Activated T-helper 2 cell treated with anti-CD3 and anti-CD28 coated beads, Interferon-gamma antibody, Interleukin-2, Interleukin-4, amounts not matched to agents 10 μg/mL and 5 μg/mL and 100 μg/mL, durations not matched to agents 14 hours and 24 hours and 36 hours (primary cell): ENCODE measurements at regions not wholly inside any gene's neighbourhood (a gene's known extent, or its start where the extent isn't known, plus 50 kb on each side); places are given as distances from the start of the nearest gene placed in this dataset.
"Not testable (repeated sequence)": the region's sequence is repeated elsewhere in the genome, so short reads cannot be mapped to it uniquely, and the experiment has no call there.

Source experiments
- DNase-seq: peaks from one replicate; pipeline ENCODE4 v3.0.0; 2021; ENCODE audit warnings: low spot score
- H3K27ac Mint-ChIP-seq: one replicate; pipeline ENCODE4 v1.8.0; 2021; ENCODE audit warnings: mixed read lengths
- H3K27me3 Mint-ChIP-seq: one replicate; pipeline ENCODE4 v1.8.0; 2021; ENCODE audit warnings: low read depth, mixed read lengths
- H3K36me3 Mint-ChIP-seq: one replicate; pipeline ENCODE4 v1.8.0; 2021; ENCODE audit warnings: low read depth, mixed read lengths
- H3K4me1 Mint-ChIP-seq: one replicate; pipeline ENCODE4 v1.8.0; 2021; ENCODE audit warnings: low read depth, mixed read lengths
- H3K4me3 Mint-ChIP-seq: one replicate; pipeline ENCODE4 v1.8.0; 2021; ENCODE audit warnings: low read depth, mild to moderate bottlenecking, moderate library complexity, mixed read lengths
- H3K9me3 Mint-ChIP-seq: one replicate; pipeline ENCODE4 v1.8.0; 2021; ENCODE audit warnings: mixed read lengths
- intact Hi-C: fragments of 100-400 bp; cut with micrococcal nuclease; formaldehyde crosslinking; loops from one replicate; pipeline ENCODE4 v1.15.1; 2023

DNA sequence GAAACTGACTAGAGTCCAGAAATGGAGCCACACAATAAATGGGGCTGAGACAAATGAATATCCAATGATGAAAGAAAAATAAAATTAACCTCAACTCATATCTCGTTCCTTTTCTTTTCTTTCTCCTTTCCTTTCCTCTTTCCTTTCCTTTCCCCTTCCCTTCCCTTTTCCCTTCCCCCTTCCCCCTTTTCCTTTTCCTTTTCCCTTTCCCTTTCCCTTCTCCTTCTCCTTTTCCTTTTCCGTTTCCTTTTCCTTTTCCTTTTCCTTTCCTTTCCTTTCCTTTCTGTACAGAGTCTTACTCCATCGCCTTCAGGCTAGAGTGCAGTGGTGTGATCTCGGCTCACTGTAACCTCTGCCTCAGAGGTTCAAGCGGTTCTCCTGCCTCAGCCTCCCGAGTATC is 146.3 kb downstream of the RTL9 start:
- Mint-ChIP-seq H3K4me3 (no peak overlapping the region), H3K9me3 (no peaks in the 10 kb centered on the region), H3K36me3 (no peaks in the 10 kb centered on the region), H3K4me1 (no peaks in the 10 kb centered on the region), H3K27ac (no peak overlapping the region), H3K27me3 (no peaks in the 10 kb centered on the region)
- DNase-seq, result no peak
- intact Hi-C loops, result no loop called here

DNA sequence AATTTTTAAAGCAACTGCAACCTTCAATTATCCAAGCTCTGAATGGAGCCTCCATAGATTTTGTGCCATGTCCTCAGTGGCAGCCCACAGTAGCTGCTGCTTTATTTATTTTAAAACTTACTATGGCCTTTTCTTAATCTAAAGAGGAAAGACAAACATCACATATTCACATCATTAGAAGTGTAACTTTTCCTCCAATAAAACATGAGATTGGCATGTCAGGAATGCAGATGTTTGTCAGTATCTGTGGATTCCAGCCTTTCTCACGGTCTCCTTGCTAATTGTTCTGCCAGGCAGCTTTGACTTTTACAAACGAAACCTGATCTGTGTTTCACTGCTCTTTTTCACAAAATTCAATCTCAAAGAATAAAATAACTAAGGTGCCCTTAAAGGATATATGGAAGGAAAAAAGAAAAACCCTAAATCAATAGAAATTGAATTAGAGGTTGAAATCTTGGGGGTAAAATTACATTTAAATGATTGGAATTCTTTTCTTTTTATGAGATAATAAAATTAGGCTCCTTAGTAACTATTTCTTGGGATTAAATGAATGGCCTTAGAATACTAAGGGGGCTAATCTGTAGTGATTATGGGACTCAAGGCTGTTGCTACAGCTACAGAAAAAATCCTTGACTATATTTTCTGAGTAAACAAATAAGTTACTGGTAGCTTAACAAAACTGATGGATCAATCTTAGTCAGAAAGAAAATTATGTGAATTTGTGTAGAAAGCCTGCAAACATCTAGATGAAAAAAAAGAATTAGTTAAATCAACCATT is 151.3 kb downstream of the RTL9 start:
- Mint-ChIP-seq H3K4me1 (no peaks in the 10 kb centered on the region), H3K4me3 (no peak overlapping the region), H3K36me3 (no peaks in the 10 kb centered on the region), H3K9me3 (no peaks in the 10 kb centered on the region), H3K27ac (no peak overlapping the region), H3K27me3 (no peaks in the 10 kb centered on the region)
- intact Hi-C loops, result no loop called here
- no peak for DNase-seq

DNA sequence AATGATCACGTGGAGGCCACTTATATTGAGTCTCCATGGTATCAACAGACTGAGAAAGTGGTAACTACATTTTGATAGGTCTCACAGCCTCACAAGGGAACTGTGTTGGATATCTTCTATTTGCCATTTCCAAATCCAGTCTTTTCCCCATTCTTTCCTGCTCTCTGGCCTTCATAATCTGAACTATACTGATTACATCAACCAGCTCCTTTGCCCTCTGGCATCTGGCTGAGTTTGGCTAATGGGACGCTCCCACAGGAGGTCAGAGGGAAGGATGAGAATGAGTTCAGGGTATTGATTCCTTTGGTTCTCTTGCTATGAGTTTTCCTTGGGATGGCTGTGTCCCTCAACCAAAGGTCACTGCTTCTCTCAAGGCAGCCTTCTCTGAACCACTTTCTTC is 152.6 kb downstream of the RTL9 start:
- no peak for DNase-seq
- no peaks in the 10 kb centered on the region for H3K27me3 Mint-ChIP-seq
- H3K9me3 Mint-ChIP-seq, result no peaks in the 10 kb centered on the region
- H3K27ac Mint-ChIP-seq, result no peak overlapping the region
- no peak overlapping the region for H3K4me3 Mint-ChIP-seq
- intact Hi-C loops, result no loop called here
- no peaks in the 10 kb centered on the region for H3K36me3 Mint-ChIP-seq
- H3K4me1 Mint-ChIP-seq, result no peaks in the 10 kb centered on the region

DNA sequence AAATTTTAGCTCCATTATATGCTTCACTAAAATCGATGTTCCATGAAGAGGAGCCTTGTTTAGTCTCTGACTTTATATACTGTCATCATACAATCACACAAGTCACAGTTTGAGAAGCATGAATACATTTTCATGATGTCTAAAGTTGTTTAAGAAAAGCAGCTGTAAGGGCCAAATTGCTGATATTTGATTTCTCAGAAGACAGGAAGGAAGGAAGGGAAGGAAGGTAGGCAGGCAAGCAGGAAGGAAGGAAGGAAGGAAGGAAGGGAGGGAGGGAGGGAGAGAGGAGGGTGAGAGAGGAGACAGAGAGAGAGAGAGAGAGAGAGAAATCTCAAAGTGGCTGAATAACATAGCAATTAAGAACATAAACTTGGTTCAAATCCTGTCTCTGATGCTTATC is 153.7 kb downstream of the RTL9 start:
- Mint-ChIP-seq H3K27me3 (no peaks in the 10 kb centered on the region), H3K4me1 (no peaks in the 10 kb centered on the region), H3K9me3 (no peaks in the 10 kb centered on the region)

DNA sequence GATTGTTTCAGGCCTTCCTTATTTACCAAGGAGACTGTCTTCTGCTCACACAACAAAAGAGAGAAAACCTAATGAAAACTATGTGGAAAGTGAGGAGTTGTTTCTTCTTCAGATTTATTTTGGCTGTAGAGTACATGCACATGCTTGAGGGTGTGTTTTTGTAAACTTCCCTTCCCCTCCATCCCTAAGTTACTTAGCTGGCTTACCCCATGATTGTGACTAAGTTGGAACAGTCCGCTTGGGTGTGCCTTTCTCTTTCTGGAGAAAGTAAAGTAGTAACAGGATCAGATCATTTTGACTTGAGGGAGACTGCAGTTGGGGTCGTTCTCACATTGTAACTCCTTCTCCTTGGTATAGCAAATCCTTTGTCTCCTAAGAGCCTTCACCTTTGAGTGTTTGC is 155.9 kb downstream of the RTL9 start:
- Mint-ChIP-seq H3K4me1 (no peaks in the 10 kb centered on the region), H3K4me3 (no peak overlapping the region), H3K9me3 (no peaks in the 10 kb centered on the region), H3K27ac (no peak overlapping the region), H3K27me3 (no peaks in the 10 kb centered on the region), H3K36me3 (no peaks in the 10 kb centered on the region)
- intact Hi-C loops, result no loop called here
- no peak for DNase-seq

More for the DNA sequence above, 153.7 kb downstream of the RTL9 start:
- Mint-ChIP-seq H3K4me3 (no peak overlapping the region), H3K27ac (no peak overlapping the region), H3K36me3 (no peaks in the 10 kb centered on the region)
- DNase-seq, result no peak
- intact Hi-C loops, result no loop called here

DNA sequence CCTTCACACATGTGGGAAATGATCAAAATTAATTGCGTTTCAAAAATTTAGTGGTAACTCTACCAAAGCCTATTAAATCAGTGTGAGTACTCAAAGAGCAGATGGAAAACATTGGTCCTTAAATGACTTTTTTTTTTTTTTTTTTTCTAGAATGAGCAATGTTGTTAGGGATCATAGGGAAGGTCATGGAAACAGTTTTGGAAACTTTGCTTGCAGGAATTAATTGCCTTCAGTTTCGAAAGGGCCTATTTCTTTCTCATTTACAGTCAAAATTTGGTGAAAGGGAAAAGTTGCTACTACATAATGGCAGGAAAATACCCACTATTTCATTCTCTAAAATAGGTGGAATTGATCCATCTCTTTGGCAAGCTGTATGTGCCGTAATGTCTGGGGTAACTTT is 160.9 kb downstream of the RTL9 start:
- intact Hi-C loops, result no loop called here
- no peaks in the 10 kb centered on the region for H3K9me3 Mint-ChIP-seq
- H3K36me3 Mint-ChIP-seq, result no peaks in the 10 kb centered on the region
- no peak for DNase-seq
- H3K4me1 Mint-ChIP-seq, result no peaks in the 10 kb centered on the region
- no peak overlapping the region for H3K27ac Mint-ChIP-seq
- no peaks in the 10 kb centered on the region for H3K27me3 Mint-ChIP-seq
- no peak overlapping the region for H3K4me3 Mint-ChIP-seq

DNA sequence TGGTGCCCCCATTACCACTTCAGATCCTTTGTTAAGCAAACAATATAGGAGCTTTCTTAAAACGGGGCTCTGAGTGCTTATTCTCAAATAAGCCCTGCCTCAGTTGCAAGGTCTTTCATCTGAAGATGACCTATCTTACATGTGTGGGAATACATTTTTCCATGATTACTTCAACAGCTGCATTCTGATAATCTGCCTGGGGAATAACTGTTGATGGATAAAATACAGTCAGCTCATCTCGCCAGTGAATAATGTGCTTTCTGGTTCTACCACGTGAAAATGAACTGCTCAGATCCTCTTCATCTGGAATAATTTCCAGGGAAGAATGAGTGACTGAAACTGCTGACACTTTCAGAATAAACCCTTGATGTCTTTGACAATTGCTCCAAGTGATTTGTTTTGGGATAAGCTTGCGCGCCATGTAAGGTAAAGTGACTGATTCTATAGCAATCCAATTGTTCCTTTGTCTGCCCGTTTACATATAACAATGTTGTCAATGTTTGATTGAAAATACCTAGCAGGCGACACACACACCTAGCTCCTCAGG is 161.3 kb downstream of the RTL9 start:
- intact Hi-C loops, result no loop called here
- H3K4me1 Mint-ChIP-seq, result no peaks in the 10 kb centered on the region

DNA sequence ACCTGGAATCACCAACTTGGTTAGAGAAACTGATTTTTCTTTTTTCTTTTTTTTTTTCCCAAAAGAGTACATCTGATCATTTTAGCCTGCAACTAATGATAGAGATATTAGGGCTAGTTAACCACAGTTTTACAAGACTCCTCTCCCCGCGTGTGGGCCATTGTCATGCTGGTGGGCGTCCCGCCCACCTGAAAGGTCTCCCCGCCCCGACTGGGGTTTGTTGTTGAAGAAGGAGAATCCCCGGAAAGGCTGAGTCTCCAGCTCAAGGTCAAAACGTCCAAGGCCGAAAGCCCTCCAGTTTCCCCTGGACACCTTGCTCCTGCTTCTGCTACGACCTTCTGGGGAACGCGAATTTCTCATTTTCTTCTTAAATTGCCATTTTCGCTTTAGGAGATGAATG is 162.0 kb downstream of the RTL9 start:
- H3K4me3 Mint-ChIP-seq, H3K27me3 Mint-ChIP-seq, H3K9me3 Mint-ChIP-seq, intact Hi-C loops, H3K27ac Mint-ChIP-seq, DNase-seq, H3K4me1 Mint-ChIP-seq, H3K36me3 Mint-ChIP-seq: not testable (repeated sequence)

More for the DNA sequence above, 161.3 kb downstream of the RTL9 start:
- DNase-seq, result no peak
- H3K4me3 Mint-ChIP-seq, result no peak overlapping the region
- no peaks in the 10 kb centered on the region for H3K36me3 Mint-ChIP-seq
- no peaks in the 10 kb centered on the region for H3K27me3 Mint-ChIP-seq
- H3K27ac Mint-ChIP-seq, result no peak overlapping the region
- no peaks in the 10 kb centered on the region for H3K9me3 Mint-ChIP-seq

DNA sequence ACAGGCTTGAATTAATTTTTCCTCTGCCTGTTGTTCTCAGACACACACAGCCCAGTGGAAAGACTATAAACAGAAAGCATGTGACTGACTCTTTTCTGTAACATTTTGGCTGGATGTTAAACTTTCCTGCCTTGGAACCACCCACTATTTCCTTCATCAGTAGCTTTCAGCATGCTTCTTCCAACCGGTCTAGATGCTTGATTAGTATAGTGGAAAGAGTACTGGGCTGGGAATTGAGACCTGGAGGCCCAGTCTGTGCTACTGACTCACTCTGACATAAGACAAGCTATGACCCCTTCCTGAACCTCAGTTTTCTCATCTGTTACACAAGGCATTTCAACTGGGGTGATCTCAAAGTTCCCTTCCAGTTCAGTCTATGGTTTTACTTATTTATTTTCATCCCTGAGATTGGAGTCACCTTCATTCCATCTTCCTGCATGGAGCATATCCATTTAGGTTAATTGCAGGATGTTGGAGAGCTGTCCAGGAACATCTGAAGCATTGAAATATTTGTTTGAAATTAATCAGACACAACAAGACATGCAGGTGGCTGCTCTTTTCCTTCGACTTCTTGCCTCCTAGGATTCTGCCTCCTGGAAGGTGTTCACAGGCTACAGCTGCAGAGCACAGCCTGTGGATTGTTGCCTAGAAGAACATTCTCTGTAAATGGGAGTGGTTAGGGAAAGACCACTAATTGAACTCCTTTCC is 173.4 kb downstream of the RTL9 start:
- H3K36me3 Mint-ChIP-seq, result no peaks in the 10 kb centered on the region
- peaks cover 10% of the 10 kb centered on the region for H3K4me1 Mint-ChIP-seq

DNA sequence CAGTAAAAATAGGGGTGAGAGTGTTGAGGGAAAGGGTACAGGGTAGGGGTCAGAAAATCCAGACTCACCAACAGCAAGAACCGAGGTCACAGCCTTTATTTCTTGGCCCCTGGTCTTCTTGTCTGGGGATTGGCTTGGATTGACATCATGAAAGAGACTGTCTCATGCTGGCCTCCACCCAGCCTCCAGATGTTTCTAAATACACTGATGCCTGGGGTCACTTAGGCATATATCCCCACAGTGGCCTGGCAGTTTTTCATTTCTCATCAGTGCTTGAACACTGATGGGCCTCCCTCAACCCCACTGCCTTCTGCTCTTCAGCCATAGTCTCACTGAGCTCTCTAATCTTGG is 173.9 kb downstream of the RTL9 start:
- H3K9me3 Mint-ChIP-seq, result no peaks in the 10 kb centered on the region
- intact Hi-C loops, result no loop called here
- no peaks in the 10 kb centered on the region for H3K27me3 Mint-ChIP-seq
- DNase-seq, result no peak
- no peak overlapping the region for H3K4me3 Mint-ChIP-seq
- no peaks in the 10 kb centered on the region for H3K36me3 Mint-ChIP-seq
- no peak overlapping the region for H3K27ac Mint-ChIP-seq
- H3K4me1 Mint-ChIP-seq, result peaks cover 10% of the 10 kb centered on the region

More for the DNA sequence above, 173.4 kb downstream of the RTL9 start:
- Mint-ChIP-seq H3K4me3 (no peak overlapping the region), H3K27me3 (no peaks in the 10 kb centered on the region), H3K9me3 (no peaks in the 10 kb centered on the region), H3K27ac (no peak overlapping the region)
- no peak for DNase-seq
- intact Hi-C loops, result no loop called here

DNA sequence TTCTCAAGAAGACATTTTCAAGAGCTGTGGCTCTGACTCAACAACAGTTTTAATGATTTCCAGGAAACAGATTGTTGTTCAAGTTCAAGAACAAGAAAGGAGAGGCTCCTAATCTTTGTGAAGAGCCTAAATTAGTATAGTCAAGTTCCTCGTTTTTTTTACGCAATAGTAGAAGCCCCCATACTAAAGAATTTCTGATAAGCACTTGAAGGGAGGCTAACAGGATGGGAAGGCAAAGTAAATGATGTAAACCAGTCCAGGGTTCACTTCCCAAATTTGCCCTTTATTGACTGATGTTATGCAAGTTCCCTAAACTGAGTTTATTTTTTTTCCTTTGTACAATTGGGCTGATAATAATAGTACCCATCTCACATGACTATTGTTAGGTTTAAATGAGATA is 178.2 kb downstream of the RTL9 start:
- Mint-ChIP-seq H3K36me3 (no peaks in the 10 kb centered on the region), H3K27ac (no peak overlapping the region), H3K4me3 (no peak overlapping the region), H3K4me1 (peaks cover 2% of the 10 kb centered on the region), H3K9me3 (peaks cover 4% of the 10 kb centered on the region), H3K27me3 (no peaks in the 10 kb centered on the region)
- no peak for DNase-seq
- intact Hi-C loops, result no loop called here

DNA sequence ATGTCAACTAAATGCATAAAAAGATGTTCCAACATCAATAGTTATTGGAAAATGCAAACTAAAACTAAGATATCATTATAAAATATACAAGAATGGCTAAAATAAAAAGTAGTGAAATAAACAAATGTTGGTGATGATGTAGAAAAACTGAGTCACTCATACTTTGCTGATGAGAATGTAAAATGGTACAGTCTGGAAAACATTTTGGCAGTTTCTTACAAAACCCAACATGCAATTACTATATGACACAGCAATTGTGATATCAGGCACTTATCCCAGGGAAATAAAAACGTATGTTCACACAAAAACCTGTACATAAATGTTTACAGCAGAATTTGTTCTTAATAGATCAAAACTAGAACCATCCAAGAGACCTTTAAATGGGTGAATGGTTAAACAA is 182.6 kb downstream of the RTL9 start:
- no peak overlapping the region for H3K4me3 Mint-ChIP-seq
- H3K27ac Mint-ChIP-seq, result no peak overlapping the region
- no peak for DNase-seq
- no peaks in the 10 kb centered on the region for H3K4me1 Mint-ChIP-seq
- intact Hi-C loops, result no loop called here
- H3K27me3 Mint-ChIP-seq, result no peaks in the 10 kb centered on the region
- H3K9me3 Mint-ChIP-seq, result peaks cover 4% of the 10 kb centered on the region
- H3K36me3 Mint-ChIP-seq, result no peaks in the 10 kb centered on the region

DNA sequence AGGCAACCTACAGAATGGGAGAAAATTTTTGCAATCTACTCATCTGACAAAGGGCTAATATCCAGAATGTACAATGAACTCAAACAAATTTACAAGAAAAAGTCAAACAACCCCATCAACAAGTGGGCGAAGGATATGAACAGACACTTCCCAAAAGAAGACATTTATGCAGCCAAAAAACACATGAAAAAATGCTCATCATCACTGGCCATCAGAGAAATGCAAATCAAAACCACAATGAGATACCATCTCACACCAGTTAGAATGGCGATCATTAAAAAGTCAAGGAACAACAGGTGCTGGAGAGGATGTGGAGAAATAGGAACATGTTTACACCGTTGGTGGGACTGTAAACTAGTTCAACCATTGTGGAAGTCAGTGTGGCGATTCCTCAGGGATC is 192.2 kb downstream of the RTL9 start:
- H3K27ac Mint-ChIP-seq, H3K4me1 Mint-ChIP-seq, H3K4me3 Mint-ChIP-seq, DNase-seq, H3K27me3 Mint-ChIP-seq, H3K36me3 Mint-ChIP-seq, intact Hi-C loops, H3K9me3 Mint-ChIP-seq: not testable (repeated sequence)
